ENCODE measurements at regions not wholly inside any gene's neighbourhood (a gene's known extent, or its start where the extent isn't known, plus 50 kb on each side); places are given as distances from the start of the nearest gene placed in this dataset.
"Not testable (repeated sequence)": the region's sequence is repeated elsewhere in the genome, so short reads cannot be mapped to it uniquely, and the experiment has no call there.

- no peak for DNase-seq (ENCODE audit: low read depth in 2 of 2)
Measured at GRCh38 chr15:26261413-26261812, 398.3 kb upstream of the ATP10A start.

GRCh38 chr15:26260517-26261133 lies 397.5 kb upstream of the ATP10A start:
- peak in 1 of 2 donors; percentile 8 for DNase-seq (ENCODE audit: low read depth in 2 of 2)

DNA sequence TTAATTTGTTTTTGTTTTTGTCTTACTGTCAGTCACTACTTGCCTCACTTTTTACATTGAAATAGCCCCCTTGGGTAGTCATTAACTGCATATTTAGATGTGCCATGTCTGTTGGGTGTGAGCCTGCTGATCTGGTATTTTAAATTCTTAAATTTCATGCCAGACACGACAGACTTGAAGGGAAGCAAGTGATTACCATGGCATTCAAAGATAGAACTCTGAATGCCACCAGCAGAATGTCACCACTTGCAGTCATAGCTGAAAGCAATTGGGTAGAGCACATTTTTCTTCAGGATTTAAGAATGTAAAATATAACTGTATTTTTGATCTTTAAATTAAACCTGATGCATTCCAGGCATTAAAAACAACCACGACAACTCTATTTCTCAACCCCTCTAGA lies 396.5 kb upstream of the ATP10A start:
- no peak for DNase-seq (ENCODE audit: low read depth in 2 of 2)

DNA sequence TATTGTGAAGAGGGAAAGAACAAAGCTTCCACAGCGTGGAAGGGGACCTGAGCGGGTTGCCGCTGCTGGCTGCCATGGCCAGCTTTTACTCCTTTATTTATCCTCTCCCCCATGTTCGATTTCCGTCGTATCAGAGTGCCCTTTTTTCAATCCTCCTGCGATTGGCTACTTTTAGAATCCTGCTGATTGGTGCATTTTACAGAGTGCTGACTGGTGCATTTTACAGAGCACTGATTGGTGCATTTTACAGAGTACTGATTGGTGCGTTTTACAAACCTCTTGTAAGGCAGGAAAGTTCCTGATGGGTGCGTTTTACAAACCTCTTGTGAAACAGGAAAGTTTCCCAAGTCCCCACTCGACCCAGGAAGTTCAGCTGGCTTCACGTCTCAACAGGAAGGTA lies 381.7 kb upstream of the ATP10A start:
- not testable (repeated sequence) for DNase-seq (ENCODE audit: low read depth in 2 of 2)

DNA sequence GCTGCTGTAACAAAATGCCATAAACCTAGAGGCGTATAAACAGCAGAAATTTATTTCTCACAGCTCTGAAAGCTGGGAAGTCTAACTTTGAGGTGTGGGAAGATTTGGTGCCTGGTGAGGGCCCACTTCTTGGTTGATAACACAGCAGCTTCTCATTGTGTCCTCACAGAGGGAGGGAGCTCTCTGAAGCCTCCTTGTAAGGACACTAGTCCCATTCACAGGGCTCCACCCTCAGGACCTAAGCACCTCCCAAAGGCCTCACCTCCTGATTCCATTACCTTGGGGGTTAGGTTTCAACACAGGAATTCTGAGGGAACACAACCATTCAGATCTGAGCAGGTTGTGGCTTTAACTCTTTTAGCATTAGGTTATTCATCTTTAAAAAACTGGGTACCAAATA lies 380.3 kb upstream of the ATP10A start:
- DNase-seq (ENCODE audit: low read depth in 2 of 2), result no peak

- DNase-seq (ENCODE audit: low read depth in 2 of 2), result no peak
Measured at GRCh38 chr15:26242565-26243071, 379.5 kb upstream of the ATP10A start.

- no peak for DNase-seq (ENCODE audit: low read depth in 2 of 2)
Measured at GRCh38 chr15:26235864-26236263, 372.7 kb upstream of the ATP10A start.

GRCh38 chr15:26234976-26235767 lies 372.0 kb upstream of the ATP10A start:
- no peak for DNase-seq (ENCODE audit: low read depth in 2 of 2)

- no peak for DNase-seq (ENCODE audit: low read depth in 2 of 2)
Measured at GRCh38 chr15:26232691-26233090, 369.6 kb upstream of the ATP10A start.

- DNase-seq (ENCODE audit: low read depth in 2 of 2), result no peak
Measured at GRCh38 chr15:26231096-26231495, 368.0 kb upstream of the ATP10A start.

GRCh38 chr15:26224266-26224665 lies 361.1 kb upstream of the ATP10A start:
- DNase-seq (ENCODE audit: low read depth in 2 of 2), result no peak

DNA sequence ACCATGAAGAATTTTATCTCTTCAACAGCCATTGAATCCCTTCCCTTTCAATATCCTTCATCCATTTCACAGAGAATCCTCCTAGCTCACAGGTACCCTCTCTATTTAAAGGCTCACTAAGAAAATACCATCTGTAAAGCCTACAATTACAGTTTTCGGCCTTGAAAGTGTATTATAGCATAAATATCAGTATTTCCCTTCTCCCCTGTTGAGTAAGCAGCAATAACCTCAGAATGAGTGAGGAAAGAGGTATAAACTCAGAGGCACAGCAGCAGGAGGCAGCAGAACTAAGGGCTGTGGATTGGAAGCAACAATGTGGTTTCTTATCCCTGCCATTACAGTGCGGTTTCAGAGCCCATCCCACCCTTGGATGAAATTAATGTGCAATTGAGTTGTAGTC lies 360.6 kb upstream of the ATP10A start:
- DNase-seq (ENCODE audit: low read depth in 2 of 2), result no peak

DNA sequence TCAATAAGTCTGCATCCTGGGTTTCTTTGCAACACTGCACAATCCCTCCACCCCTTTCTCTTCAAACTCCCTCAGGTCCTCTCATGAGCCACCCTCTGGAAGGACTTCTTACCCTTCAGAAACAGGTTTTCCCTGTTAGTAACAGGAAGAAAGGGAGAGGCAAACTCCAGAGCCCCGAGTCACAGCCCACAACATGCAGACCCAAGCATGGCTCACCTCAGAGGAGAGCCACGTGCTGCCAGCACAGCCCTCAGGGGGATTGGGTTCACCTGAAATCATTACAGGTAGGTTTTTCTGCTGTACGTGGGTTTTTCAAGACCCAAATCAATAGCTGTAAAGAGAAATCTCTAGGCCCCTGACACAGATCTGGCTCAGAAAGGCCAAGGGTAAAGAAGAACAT lies 359.7 kb upstream of the ATP10A start:
- no peak for DNase-seq (ENCODE audit: low read depth in 2 of 2)

GRCh38 chr15:26217043-26217442 lies 353.9 kb upstream of the ATP10A start:
- not testable (repeated sequence) for DNase-seq (ENCODE audit: low read depth in 2 of 2)

GRCh38 chr15:26214290-26214689 lies 351.2 kb upstream of the ATP10A start:
- DNase-seq (ENCODE audit: low read depth in 2 of 2), result no peak

DNA sequence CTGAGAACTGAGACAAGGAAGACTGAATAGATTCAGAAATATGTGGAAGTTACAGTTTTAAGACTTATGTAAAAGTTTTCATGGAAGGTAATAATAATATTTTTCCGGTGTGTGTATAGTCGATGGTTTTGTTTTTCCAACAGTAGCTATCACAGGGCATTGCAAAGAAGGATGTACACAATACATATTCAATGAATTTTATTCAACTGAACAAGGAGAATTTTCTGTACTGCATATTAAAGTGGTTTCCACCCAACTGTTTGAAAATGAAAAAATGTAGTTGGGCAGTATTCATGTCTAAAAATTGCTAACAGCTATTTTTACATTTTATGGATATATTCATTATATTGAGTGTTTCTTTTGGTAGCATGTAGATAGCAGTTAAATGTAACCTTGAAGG lies 350.3 kb upstream of the ATP10A start:
- no peak for DNase-seq (ENCODE audit: low read depth in 2 of 2)

DNA sequence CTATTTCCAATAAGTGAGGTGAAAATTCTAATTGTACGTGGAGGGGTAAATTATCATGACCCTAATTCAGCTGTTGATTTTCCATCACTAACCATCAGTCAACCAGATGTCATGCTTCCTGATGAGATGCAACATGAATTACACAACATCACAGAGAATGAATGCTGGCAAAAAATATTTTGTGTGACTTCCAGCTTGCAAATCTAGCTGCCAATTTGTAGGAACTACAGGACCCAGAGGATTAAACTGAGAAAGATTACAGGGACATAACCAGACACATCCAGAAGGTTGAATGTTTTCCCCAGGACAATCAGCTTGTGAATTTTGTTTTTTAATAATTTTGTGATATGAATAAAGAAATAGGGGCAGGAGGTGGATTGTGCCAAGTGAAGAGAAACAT lies 349.0 kb upstream of the ATP10A start:
- DNase-seq (ENCODE audit: low read depth in 2 of 2), result no peak

DNA sequence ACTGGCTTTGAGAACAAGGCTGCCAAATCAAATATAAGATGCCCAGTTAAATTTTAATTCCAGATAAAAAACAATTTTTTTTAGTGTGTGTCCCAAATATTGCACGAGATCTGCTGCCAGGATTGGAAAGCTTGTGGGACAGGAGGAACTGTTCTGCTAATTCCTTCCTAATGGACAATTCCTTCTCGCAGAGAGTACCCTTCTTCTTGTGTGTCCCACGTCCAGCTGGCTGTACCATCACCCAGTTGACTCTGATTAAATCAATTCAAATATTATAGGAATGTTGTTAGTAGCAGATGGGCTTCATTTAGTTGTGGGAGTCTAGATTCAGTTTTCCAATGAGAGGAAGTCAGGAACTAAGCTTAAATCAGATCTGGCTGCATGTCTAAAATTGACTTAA lies 347.9 kb upstream of the ATP10A start:
- DNase-seq (ENCODE audit: low read depth in 2 of 2), result no peak

GRCh38 chr15:26201177-26201858 lies 338.2 kb upstream of the ATP10A start:
- no peak for DNase-seq (ENCODE audit: low read depth in 2 of 2)

- DNase-seq (ENCODE audit: low read depth in 2 of 2), result no peak
Measured at GRCh38 chr15:26200427-26200826, 337.3 kb upstream of the ATP10A start.

DNA sequence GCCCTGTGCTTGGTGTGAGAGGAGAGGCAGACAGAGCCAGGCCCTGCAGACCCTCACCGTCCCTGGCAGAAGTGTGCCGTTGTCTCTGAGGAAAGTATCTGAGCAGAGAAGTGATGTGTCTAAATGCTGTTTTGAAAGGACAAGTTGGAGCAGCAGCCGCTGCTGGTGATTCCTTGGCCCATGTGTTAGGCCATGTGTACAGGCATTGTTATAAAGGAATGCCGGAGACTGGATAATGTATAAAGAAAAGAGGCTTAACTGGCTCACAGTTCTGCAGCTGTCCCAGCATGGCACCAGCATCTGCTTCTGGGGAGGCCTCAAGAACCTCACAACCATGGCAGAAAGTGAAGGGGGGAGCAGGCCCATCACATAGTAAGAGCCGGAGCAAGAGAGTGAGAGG lies 334.6 kb upstream of the ATP10A start:
- DNase-seq (ENCODE audit: low read depth in 2 of 2), result no peak

DNA sequence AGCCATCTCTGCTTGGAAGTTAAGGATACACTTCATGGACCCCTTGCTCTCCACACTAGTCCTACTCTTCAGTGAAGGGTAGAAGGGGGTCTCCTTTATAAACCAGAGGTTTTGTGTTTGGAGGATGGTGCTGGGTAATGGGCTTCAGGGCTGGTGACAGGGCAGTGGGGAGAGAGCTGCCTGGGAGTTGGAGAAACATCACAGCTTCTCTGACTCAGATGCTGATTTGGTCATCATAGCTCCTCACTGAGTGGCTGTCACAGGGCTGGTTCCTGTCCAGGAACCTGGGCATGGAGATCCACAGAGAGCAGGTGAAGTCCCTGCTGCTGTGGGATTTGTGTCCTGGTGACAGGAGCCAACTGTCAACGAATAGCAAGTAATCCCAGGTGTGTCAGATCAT lies 333.9 kb upstream of the ATP10A start:
- DNase-seq (ENCODE audit: low read depth in 2 of 2), result no peak

DNA sequence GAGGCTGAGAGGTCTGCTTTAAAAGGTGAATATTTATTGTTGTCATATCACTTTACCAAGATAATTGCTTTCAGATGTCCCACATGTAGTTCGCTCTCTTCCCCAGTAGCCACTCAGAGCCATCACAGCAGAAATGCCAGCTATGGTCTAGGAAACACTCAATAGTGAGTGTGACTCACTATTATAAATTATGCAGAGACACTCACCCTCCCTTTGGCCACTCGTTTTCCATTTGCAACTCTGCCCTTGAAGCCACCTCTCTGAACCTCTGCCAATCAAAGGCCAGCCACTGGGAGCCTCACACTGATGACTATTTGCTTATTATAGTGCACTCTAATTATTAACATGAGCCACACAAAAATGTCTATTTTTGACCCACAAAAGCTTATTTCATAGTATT lies 328.1 kb upstream of the ATP10A start:
- no peak for DNase-seq (ENCODE audit: low read depth in 2 of 2)
